Progenitor cell of endocrine pancreas (in vitro differentiated cells): ENCODE measurements at regions not wholly inside any gene's neighbourhood (a gene's known extent, or its start where the extent isn't known, plus 50 kb on each side); places are given as distances from the start of the nearest gene placed in this dataset.

Experiments used
- DNase-seq: peaks from one replicate; pipeline ENCODE4 v3.0.0; 2021; ENCODE audit warnings: low spot score; ENCODE audit not compliant: unreplicated experiment
- H3K27ac Mint-ChIP-seq: 2 replicates; pipeline ENCODE4 v1.8.0; 2021; ENCODE audit warnings: mild to moderate bottlenecking, moderate library complexity, mixed read lengths
- H3K27me3 Mint-ChIP-seq: 2 replicates; pipeline ENCODE4 v1.8.0; 2021; ENCODE audit warnings: mixed read lengths
- H3K36me3 Mint-ChIP-seq: 2 replicates; pipeline ENCODE4 v1.8.0; 2022; ENCODE audit warnings: mixed read lengths; ENCODE audit not compliant: insufficient read depth
- H3K4me1 Mint-ChIP-seq: 2 replicates; pipeline ENCODE4 v1.8.0; 2021; ENCODE audit warnings: low read depth, mixed read lengths
- H3K4me3 Mint-ChIP-seq: 2 replicates; pipeline ENCODE4 v1.8.0; 2021; ENCODE audit warnings: low read depth, mild to moderate bottlenecking, moderate library complexity, mixed read lengths
- H3K9me3 Mint-ChIP-seq: 2 replicates; pipeline ENCODE4 v1.8.0; 2021; ENCODE audit warnings: low read depth, mixed read lengths
- CTCF ChIP-seq: fragments of 200-600 bp; sonication (generic); IDR thresholded peaks from one replicate; pipeline ENCODE4 v1.5.0; 2021; ENCODE audit warnings: antibody characterized with exemption, mild to moderate bottlenecking; ENCODE audit not compliant: unreplicated experiment

- Mint-ChIP-seq H3K4me3 (no peak overlapping the region), H3K9me3 (peaks cover 5% of the 10 kb centered on the region)
- no peak for DNase-seq
Measured at GRCh38 chr10:36324831-36325230, 682.7 kb upstream of the FZD8 start.

GRCh38 chr10:36313142-36313541 is 671.0 kb upstream of the FZD8 start:
- Mint-ChIP-seq H3K27me3 (no peaks in the 10 kb centered on the region), H3K9me3 (peaks cover under 1% of the 10 kb centered on the region), H3K27ac (no peak overlapping the region), H3K36me3 (no peaks in the 10 kb centered on the region), H3K4me3 (no peak overlapping the region), H3K4me1 (no peaks in the 10 kb centered on the region)
- DNase-seq = no peak
- no peak for TF ChIP-seq CTCF

More at GRCh38 chr10:36324831-36325230, 682.7 kb upstream of the FZD8 start:
- Mint-ChIP-seq H3K36me3 (no peaks in the 10 kb centered on the region), H3K27ac (no peak overlapping the region), H3K27me3 (peaks cover 2% of the 10 kb centered on the region), H3K4me1 (peaks cover 4% of the 10 kb centered on the region)
- TF ChIP-seq CTCF = no peak

GRCh38 chr10:36303896-36304295 is 661.8 kb upstream of the FZD8 start:
- DNase-seq = no peak
- Mint-ChIP-seq H3K4me1 (peaks cover 8% of the 10 kb centered on the region), H3K9me3 (peaks cover 6% of the 10 kb centered on the region), H3K27me3 (no peaks in the 10 kb centered on the region), H3K4me3 (no peak overlapping the region), H3K27ac (no peak overlapping the region), H3K36me3 (no peaks in the 10 kb centered on the region)
- no peak for TF ChIP-seq CTCF

GRCh38 chr10:36302086-36302485 is 660.0 kb upstream of the FZD8 start:
- Mint-ChIP-seq H3K27me3 (no peaks in the 10 kb centered on the region), H3K9me3 (no peaks in the 10 kb centered on the region), H3K36me3 (no peaks in the 10 kb centered on the region), H3K4me3 (no peak overlapping the region), H3K4me1 (peaks cover 8% of the 10 kb centered on the region), H3K27ac (no peak overlapping the region)
- no peak for TF ChIP-seq CTCF
- DNase-seq = no peak

- Mint-ChIP-seq H3K36me3 (no peaks in the 10 kb centered on the region), H3K27me3 (no peaks in the 10 kb centered on the region), H3K4me3 (no peak overlapping the region), H3K9me3 (no peaks in the 10 kb centered on the region), H3K27ac (no peak overlapping the region), H3K4me1 (peaks cover 8% of the 10 kb centered on the region)
- TF ChIP-seq CTCF = no peak
- no peak for DNase-seq
Measured at GRCh38 chr10:36301539-36301938, 659.4 kb upstream of the FZD8 start.
